ENCODE measurements at regions not wholly inside any gene's neighbourhood (a gene's known extent, or its start where the extent isn't known, plus 50 kb on each side); places are given as distances from the start of the nearest gene placed in this dataset.
"Not testable (repeated sequence)": the region's sequence is repeated elsewhere in the genome, so short reads cannot be mapped to it uniquely, and the experiment has no call there.

- no peaks in the 10 kb centered on the region for H3K36me3 Mint-ChIP-seq (ENCODE audit: low read depth)
- H3K27me3 Mint-ChIP-seq (ENCODE audit: low read depth, poor library complexity): peaks cover 11% of the 10 kb centered on the region
- DNase-seq: no peak
- TF ChIP-seq CTCF (IDR thresholded peaks at IDR 0.05): no peak
- H3K4me3 Mint-ChIP-seq: no peak overlapping the region
- no peaks in the 10 kb centered on the region for H3K9me3 Mint-ChIP-seq
- peaks cover 15% of the 10 kb centered on the region for H3K4me1 Mint-ChIP-seq
- H3K27ac Mint-ChIP-seq: no peak overlapping the region
Observed at GRCh38 chr18:11368020-11368419, 218.7 kb upstream of the PIEZO2 start.

- H3K9me3 Mint-ChIP-seq: no peaks in the 10 kb centered on the region
Observed at GRCh38 chr18:11367351-11367750, 218.0 kb upstream of the PIEZO2 start.

GRCh38 chr18:11366410-11366809 lies 217.0 kb upstream of the PIEZO2 start:
- Mint-ChIP-seq H3K36me3 (ENCODE audit: low read depth) (no peaks in the 10 kb centered on the region), H3K9me3 (no peaks in the 10 kb centered on the region), H3K4me1 (peaks cover 17% of the 10 kb centered on the region), H3K27me3 (ENCODE audit: low read depth, poor library complexity) (peaks cover 11% of the 10 kb centered on the region), H3K27ac (peak overlapping the region; percentile 52), H3K4me3 (no peak overlapping the region)
- DNase-seq: no peak
- no peak for TF ChIP-seq CTCF (IDR thresholded peaks at IDR 0.05)

More at GRCh38 chr18:11367351-11367750, 218.0 kb upstream of the PIEZO2 start:
- Mint-ChIP-seq H3K27me3 (ENCODE audit: low read depth, poor library complexity) (peaks cover 11% of the 10 kb centered on the region), H3K4me1 (peaks cover 15% of the 10 kb centered on the region), H3K27ac (peak overlapping the region; percentile 14), H3K4me3 (no peak overlapping the region), H3K36me3 (ENCODE audit: low read depth) (no peaks in the 10 kb centered on the region)
- no peak for TF ChIP-seq CTCF (IDR thresholded peaks at IDR 0.05)
- no peak for DNase-seq

GRCh38 chr18:11362856-11363255 lies 213.5 kb upstream of the PIEZO2 start:
- no peak for TF ChIP-seq CTCF (IDR thresholded peaks at IDR 0.05)
- Mint-ChIP-seq H3K4me3 (no peak overlapping the region), H3K36me3 (ENCODE audit: low read depth) (no peaks in the 10 kb centered on the region), H3K27ac (no peak overlapping the region), H3K27me3 (ENCODE audit: low read depth, poor library complexity) (no peaks in the 10 kb centered on the region), H3K9me3 (no peaks in the 10 kb centered on the region), H3K4me1 (peaks cover 24% of the 10 kb centered on the region)
- DNase-seq: no peak

- H3K36me3 Mint-ChIP-seq (ENCODE audit: low read depth); H3K27me3 Mint-ChIP-seq (ENCODE audit: low read depth, poor library complexity); H3K27ac Mint-ChIP-seq; DNase-seq; H3K4me3 Mint-ChIP-seq; H3K9me3 Mint-ChIP-seq: not testable (repeated sequence)
- peaks cover 19% of the 10 kb centered on the region for H3K4me1 Mint-ChIP-seq
Observed at GRCh38 chr18:11361862-11362261, 212.5 kb upstream of the PIEZO2 start.

- peaks cover 12% of the 10 kb centered on the region for H3K9me3 Mint-ChIP-seq
- no peak overlapping the region for H3K4me3 Mint-ChIP-seq
- no peaks in the 10 kb centered on the region for H3K27me3 Mint-ChIP-seq (ENCODE audit: low read depth, poor library complexity)
- H3K27ac Mint-ChIP-seq: no peak overlapping the region
- no peak for TF ChIP-seq CTCF (IDR thresholded peaks at IDR 0.05)
- peaks cover 10% of the 10 kb centered on the region for H3K4me1 Mint-ChIP-seq
- DNase-seq: no peak
- no peaks in the 10 kb centered on the region for H3K36me3 Mint-ChIP-seq (ENCODE audit: low read depth)
Observed at GRCh38 chr18:11357678-11358077, 208.3 kb upstream of the PIEZO2 start.

- not testable (repeated sequence) for DNase-seq; H3K27me3 Mint-ChIP-seq (ENCODE audit: low read depth, poor library complexity); H3K4me1 Mint-ChIP-seq; H3K36me3 Mint-ChIP-seq (ENCODE audit: low read depth); H3K4me3 Mint-ChIP-seq; H3K27ac Mint-ChIP-seq
- peaks cover 53% of the 10 kb centered on the region for H3K9me3 Mint-ChIP-seq
Observed at GRCh38 chr18:11344576-11344975, 195.2 kb upstream of the PIEZO2 start.
